HCT116 (cell line): ENCODE measurements at regions not wholly inside any gene's neighbourhood (a gene's known extent, or its start where the extent isn't known, plus 50 kb on each side); places are given as distances from the start of the nearest gene placed in this dataset.

Experiments
- CEBPB ChIP-seq: IDR thresholded peaks from 2 replicates; pipeline ENCODE4 v1.6.1; 2012; ENCODE audit warnings: low read depth
- EZH2 ChIP-seq: fragments of 200-600 bp; sonication (generic); IDR thresholded peaks from 2 replicates; pipeline ENCODE4 v1.6.1; 2017; ENCODE audit warnings: antibody characterized with exemption, mixed run types
- JUND ChIP-seq: IDR thresholded peaks from 2 replicates; pipeline ENCODE4 v1.6.1; 2012
- POLR2A ChIP-seq: IDR thresholded peaks from 2 replicates; pipeline ENCODE4 v1.7.0; 2011; ENCODE audit warnings: borderline replicate concordance; ENCODE audit not compliant: insufficient read depth, insufficient read length; ENCODE audit errors: extremely low read depth
- POLR2AphosphoS5 ChIP-seq: IDR thresholded peaks from 2 replicates; pipeline ENCODE4 v1.6.1; 2011; ENCODE audit warnings: mild to moderate bottlenecking, low read depth, low read length, moderate library complexity
- TF ChIP-seq, protein P1 (sequence below), 3 experiments: fragments of 200-600 bp in 1 of 3; sonication (generic) in 1 of 3; IDR thresholded peaks in 2 of 3; conservative IDR thresholded peaks in 1 of 3; 2 replicates each; pipeline ENCODE4 v1.5.1; 2012 to 2017; ENCODE audit warnings: low read depth in 2 of 3, low read length in 2 of 3, antibody characterized with exemption in 1 of 3, borderline replicate concordance in 1 of 3, control low read depth in 1 of 3, mild to moderate bottlenecking in 1 of 3, mixed read lengths in 1 of 3, mixed run types in 1 of 3, moderate library complexity in 1 of 3; ENCODE audit not compliant: insufficient read depth in 1 of 3
- TF ChIP-seq, protein P2 (sequence below): IDR thresholded peaks from 2 replicates; pipeline ENCODE4 v1.6.1; 2012; ENCODE audit warnings: low read depth
- TF ChIP-seq, protein P3 (sequence below): IDR thresholded peaks from 2 replicates; pipeline ENCODE4 v1.6.1; 2012

DNA sequence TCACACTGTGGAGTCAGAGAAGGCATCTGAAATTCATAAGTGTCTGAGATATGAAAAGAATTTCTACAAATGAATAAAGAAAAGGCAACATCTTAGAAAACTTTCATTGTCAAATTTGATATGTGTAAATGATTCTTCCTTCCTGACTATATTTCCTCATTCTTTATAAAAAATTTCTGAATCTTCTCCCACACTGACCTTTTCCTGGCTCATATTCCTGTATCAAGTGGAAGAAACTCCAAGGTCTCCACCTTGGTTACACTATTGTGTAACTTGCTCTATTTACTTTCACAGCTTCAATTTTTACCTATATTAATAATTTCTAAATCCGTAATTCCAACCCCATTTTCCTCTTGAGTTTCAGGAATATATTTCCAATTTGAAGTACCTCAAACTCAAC is 93.5 kb upstream of the FBXL7 start:
- TF ChIP-seq, protein P1, sequence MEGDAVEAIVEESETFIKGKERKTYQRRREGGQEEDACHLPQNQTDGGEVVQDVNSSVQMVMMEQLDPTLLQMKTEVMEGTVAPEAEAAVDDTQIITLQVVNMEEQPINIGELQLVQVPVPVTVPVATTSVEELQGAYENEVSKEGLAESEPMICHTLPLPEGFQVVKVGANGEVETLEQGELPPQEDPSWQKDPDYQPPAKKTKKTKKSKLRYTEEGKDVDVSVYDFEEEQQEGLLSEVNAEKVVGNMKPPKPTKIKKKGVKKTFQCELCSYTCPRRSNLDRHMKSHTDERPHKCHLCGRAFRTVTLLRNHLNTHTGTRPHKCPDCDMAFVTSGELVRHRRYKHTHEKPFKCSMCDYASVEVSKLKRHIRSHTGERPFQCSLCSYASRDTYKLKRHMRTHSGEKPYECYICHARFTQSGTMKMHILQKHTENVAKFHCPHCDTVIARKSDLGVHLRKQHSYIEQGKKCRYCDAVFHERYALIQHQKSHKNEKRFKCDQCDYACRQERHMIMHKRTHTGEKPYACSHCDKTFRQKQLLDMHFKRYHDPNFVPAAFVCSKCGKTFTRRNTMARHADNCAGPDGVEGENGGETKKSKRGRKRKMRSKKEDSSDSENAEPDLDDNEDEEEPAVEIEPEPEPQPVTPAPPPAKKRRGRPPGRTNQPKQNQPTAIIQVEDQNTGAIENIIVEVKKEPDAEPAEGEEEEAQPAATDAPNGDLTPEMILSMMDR (IDR thresholded peaks at IDR 0.05 in 2 of 3, conservative IDR thresholded peaks at IDR 0.05 in 1 of 3; ENCODE audit: borderline replicate concordance in 1 of 3, insufficient read depth in 1 of 3, low read depth in 2 of 3, low read length in 2 of 3): no peak
- TF ChIP-seq POLR2A (no peak), EZH2 (no peak), JUND (no peak), CEBPB (no peak), POLR2AphosphoS5 (no peak)
- TF ChIP-seq, protein P2, sequence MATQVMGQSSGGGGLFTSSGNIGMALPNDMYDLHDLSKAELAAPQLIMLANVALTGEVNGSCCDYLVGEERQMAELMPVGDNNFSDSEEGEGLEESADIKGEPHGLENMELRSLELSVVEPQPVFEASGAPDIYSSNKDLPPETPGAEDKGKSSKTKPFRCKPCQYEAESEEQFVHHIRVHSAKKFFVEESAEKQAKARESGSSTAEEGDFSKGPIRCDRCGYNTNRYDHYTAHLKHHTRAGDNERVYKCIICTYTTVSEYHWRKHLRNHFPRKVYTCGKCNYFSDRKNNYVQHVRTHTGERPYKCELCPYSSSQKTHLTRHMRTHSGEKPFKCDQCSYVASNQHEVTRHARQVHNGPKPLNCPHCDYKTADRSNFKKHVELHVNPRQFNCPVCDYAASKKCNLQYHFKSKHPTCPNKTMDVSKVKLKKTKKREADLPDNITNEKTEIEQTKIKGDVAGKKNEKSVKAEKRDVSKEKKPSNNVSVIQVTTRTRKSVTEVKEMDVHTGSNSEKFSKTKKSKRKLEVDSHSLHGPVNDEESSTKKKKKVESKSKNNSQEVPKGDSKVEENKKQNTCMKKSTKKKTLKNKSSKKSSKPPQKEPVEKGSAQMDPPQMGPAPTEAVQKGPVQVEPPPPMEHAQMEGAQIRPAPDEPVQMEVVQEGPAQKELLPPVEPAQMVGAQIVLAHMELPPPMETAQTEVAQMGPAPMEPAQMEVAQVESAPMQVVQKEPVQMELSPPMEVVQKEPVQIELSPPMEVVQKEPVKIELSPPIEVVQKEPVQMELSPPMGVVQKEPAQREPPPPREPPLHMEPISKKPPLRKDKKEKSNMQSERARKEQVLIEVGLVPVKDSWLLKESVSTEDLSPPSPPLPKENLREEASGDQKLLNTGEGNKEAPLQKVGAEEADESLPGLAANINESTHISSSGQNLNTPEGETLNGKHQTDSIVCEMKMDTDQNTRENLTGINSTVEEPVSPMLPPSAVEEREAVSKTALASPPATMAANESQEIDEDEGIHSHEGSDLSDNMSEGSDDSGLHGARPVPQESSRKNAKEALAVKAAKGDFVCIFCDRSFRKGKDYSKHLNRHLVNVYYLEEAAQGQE: no peak
- TF ChIP-seq, protein P3, sequence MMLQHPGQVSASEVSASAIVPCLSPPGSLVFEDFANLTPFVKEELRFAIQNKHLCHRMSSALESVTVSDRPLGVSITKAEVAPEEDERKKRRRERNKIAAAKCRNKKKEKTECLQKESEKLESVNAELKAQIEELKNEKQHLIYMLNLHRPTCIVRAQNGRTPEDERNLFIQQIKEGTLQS: no peak
